HepG2 (cell line): ENCODE measurements at regions not wholly inside any gene's neighbourhood (a gene's known extent, or its start where the extent isn't known, plus 50 kb on each side); places are given as distances from the start of the nearest gene placed in this dataset.
A peak's percentile ranks its signal among the peaks of the same experiment; 100 is the strongest.

Source experiments
- ATAC-seq: fragments of 200-7000 bp; cut with Tn5 transposase; 3 replicates; pipeline ENCODE4 v1.9.1; 2020; ENCODE audit warnings: mild to moderate bottlenecking, moderate library complexity
- BruUV-seq: library from RNA; stranded (reverse); fragments of 400-500 nt; replicated peaks from 2 replicates; lab custom pipeline; 2021; lab: Mats Ljungman, UMichigan
- CTCF ChIA-PET: fragments of 300-600 bp; formaldehyde crosslinking; extraction: SDS; loops from one replicate; lab custom pipeline; 2021; ENCODE audit warnings: low total read pairs, inconsistent platforms, low intra/inter-chr PET ratio; lab: Yijun Ruan, JAX
- POLR2A ChIA-PET: fragments of 350-600 bp; sonication (Branson Sonifier 250); formaldehyde crosslinking; loops from one replicate; lab custom pipeline; 2020; ENCODE audit warnings: antibody characterized with exemption, inconsistent platforms; lab: Yijun Ruan, JAX
- DNase-seq: peaks from one replicate; pipeline ENCODE4 v3.0.0-alpha.2; 2015; ENCODE audit warnings: low spot score
- FAIRE-seq: peaks from 3 replicates; lab custom pipeline; 2011; peaks lifted over from hg19 to GRCh38; lab: Jason Lieb, UNC
- H2AFZ ChIP-seq: one replicate; pipeline ENCODE4 v1.6.1; 2011; ENCODE audit warnings: low read length, inconsistent platforms
- H3K27ac ChIP-seq: fragments of 300-600 bp; 3 replicates; pipeline ENCODE4 v1.8.0; 2011; ENCODE audit warnings: mixed run types, mild to moderate bottlenecking, mixed read lengths, low read length, inconsistent platforms; ENCODE audit not compliant: insufficient read depth; ENCODE audit errors: extremely low read length
- H3K27me3 ChIP-seq, 2 experiments: fragments of 200-600 bp in 1 of 2; 2 replicates in 1 of 2; 3 replicates in 1 of 2; pipeline versions ENCODE4 v1.6.0 to v1.8.0; 2011; ENCODE audit warnings: low read length in 2 of 2, mild to moderate bottlenecking in 2 of 2, moderate library complexity in 2 of 2, inconsistent platforms in 1 of 2; ENCODE audit not compliant: insufficient read depth in 2 of 2, control insufficient read depth in 1 of 2
- H3K36me3 ChIP-seq, 2 experiments: fragments of 200-600 bp in 1 of 2; replicated peaks in 1 of 2; 2 replicates in 1 of 2; 3 replicates in 1 of 2; pipeline versions ENCODE4 v1.5.1 to v1.8.0; 2011; ENCODE audit warnings: low read length in 2 of 2, inconsistent platforms in 1 of 2; ENCODE audit not compliant: insufficient read depth in 2 of 2, control insufficient read depth in 1 of 2
- H3K4me1 ChIP-seq: 2 replicates; pipeline ENCODE4 v1.5.1; 2012; ENCODE audit warnings: low read length, inconsistent platforms; ENCODE audit not compliant: insufficient read depth
- H3K4me2 ChIP-seq: 2 replicates; pipeline ENCODE4 v1.6.0; 2011; ENCODE audit warnings: low read depth, low read length, inconsistent platforms
- H3K4me3 ChIP-seq, 3 experiments: fragments of 200-600 bp in 1 of 3; sonication (generic), shearing (Covaris generic) in 1 of 3; replicated peaks in 1 of 3; 2 replicates each; pipeline ENCODE4 v1.5.1; 2011 to 2016; ENCODE audit warnings: low read length in 3 of 3, inconsistent platforms in 2 of 3, low read depth in 2 of 3, mild to moderate bottlenecking in 2 of 3, control low read depth in 1 of 3, mixed read lengths in 1 of 3; ENCODE audit not compliant: insufficient read depth in 1 of 3
- H3K79me2 ChIP-seq: one replicate; pipeline ENCODE4 v1.6.1; 2011; ENCODE audit warnings: low read length, inconsistent platforms; ENCODE audit not compliant: insufficient read depth
- H3K9ac ChIP-seq: 2 replicates; pipeline ENCODE4 v1.6.0; 2011; ENCODE audit warnings: mild to moderate bottlenecking, low read depth, low read length, inconsistent platforms; ENCODE audit not compliant: insufficient read depth
- H3K9me3 ChIP-seq: 2 replicates; pipeline ENCODE4 v1.5.1; 2012; ENCODE audit warnings: mild to moderate bottlenecking, low read length
- H4K20me1 ChIP-seq: 2 replicates; pipeline ENCODE4 v1.6.0; 2011; ENCODE audit warnings: inconsistent platforms, mild to moderate bottlenecking, low read length, moderate library complexity; ENCODE audit not compliant: insufficient read depth
- FLYWCH1 ChIP-seq: sonication (generic); formaldehyde crosslinking; IDR thresholded peaks from 2 replicates; pipeline ENCODE4 v1.8.1; 2023; ENCODE audit warnings: mild to moderate bottlenecking, missing genetic modification reagents
- HNRNPK ChIP-seq: fragments of 200-400 bp; formaldehyde crosslinking; IDR thresholded peaks from 2 replicates; pipeline ENCODE4 v1.6.1; 2018; ENCODE audit warnings: low read length, low read depth, moderate library complexity, mild to moderate bottlenecking; ENCODE audit not compliant: poor library complexity, severe bottlenecking
- TBP ChIP-seq: sonication (generic); formaldehyde crosslinking; IDR thresholded peaks from 2 replicates; pipeline ENCODE4 v1.5.0; 2020; ENCODE audit warnings: missing genetic modification reagents
- ZFP62 ChIP-seq: sonication (generic); formaldehyde crosslinking; IDR thresholded peaks from 2 replicates; pipeline ENCODE4 v1.4.0; 2020; ENCODE audit warnings: missing genetic modification reagents
- ZNF713 ChIP-seq: sonication (generic); formaldehyde crosslinking; IDR thresholded peaks from 2 replicates; pipeline ENCODE4 v1.4.0; 2020; ENCODE audit warnings: mild to moderate bottlenecking, missing genetic modification reagents
- ZNF761 ChIP-seq: sonication (generic); formaldehyde crosslinking; conservative IDR thresholded peaks from 2 replicates; pipeline ENCODE4 v1.4.0; 2020; ENCODE audit warnings: mild to moderate bottlenecking, missing genetic modification reagents
- ZNF816 ChIP-seq: sonication (generic); formaldehyde crosslinking; IDR thresholded peaks from 2 replicates; pipeline ENCODE4 v1.8.0; 2022; ENCODE audit warnings: missing genetic modification reagents, mild to moderate bottlenecking, borderline replicate concordance
- WGBS: methylation state at CpG from one replicate; pipeline ENCODE4 v1.1.6; 2017; ENCODE audit warnings: low lambda C conversion rate; 5-methylcytosine and 5-hydroxymethylcytosine counted together
- in situ Hi-C: cut with HindIII; loops from 2 replicates; pipeline ENCODE4 v1.10.0; 2017; ENCODE audit warnings: low pct_unique_long_range_greater_than_20kb; ENCODE audit not compliant: extremely low pct_ligation_motif_present
- intact Hi-C: fragments of 100-400 bp; cut with micrococcal nuclease; formaldehyde crosslinking; loops from one replicate; pipeline ENCODE4 v1.10.0; 2022; ENCODE audit not compliant: unreplicated experiment
- TF ChIP-seq, protein P1 (sequence below): sonication (generic); formaldehyde crosslinking; IDR thresholded peaks from 2 replicates; pipeline ENCODE4 v1.5.0; 2020; ENCODE audit warnings: missing genetic modification reagents, mild to moderate bottlenecking, borderline replicate concordance
- TF ChIP-seq, protein P2 (sequence below): sonication (generic); formaldehyde crosslinking; IDR thresholded peaks from 2 replicates; pipeline ENCODE4 v1.4.0; 2020; ENCODE audit warnings: mild to moderate bottlenecking, missing genetic modification reagents

DNA sequence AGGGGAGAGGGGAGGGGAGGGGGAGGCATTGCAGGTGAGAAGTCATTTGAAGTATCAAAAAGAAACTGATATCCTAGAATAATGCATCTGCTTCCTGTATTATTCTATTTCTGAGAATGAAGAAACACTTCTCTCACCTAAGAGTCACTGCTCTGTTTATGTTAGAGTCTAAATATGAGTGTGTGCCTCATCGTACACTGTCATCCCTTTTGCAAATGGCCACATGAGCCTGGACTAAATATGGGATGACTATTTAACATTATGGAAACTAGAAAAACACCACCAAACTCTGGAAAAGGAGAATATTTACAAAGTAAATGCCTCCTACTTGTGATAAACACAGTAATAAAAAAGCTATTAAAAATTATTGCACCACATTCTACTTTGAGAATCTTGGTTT, 146.4 kb upstream of the NOCT start:
- 0% methylated on average over 1 of the region's 1 CpG for WGBS
- Histone ChIP-seq H3K36me3 (no peaks in the 10 kb centered on the region), H3K9ac (no peak overlapping the region), H2AFZ (no peak overlapping the region)
- no peak for ATAC-seq
- TF ChIP-seq, protein P1, sequence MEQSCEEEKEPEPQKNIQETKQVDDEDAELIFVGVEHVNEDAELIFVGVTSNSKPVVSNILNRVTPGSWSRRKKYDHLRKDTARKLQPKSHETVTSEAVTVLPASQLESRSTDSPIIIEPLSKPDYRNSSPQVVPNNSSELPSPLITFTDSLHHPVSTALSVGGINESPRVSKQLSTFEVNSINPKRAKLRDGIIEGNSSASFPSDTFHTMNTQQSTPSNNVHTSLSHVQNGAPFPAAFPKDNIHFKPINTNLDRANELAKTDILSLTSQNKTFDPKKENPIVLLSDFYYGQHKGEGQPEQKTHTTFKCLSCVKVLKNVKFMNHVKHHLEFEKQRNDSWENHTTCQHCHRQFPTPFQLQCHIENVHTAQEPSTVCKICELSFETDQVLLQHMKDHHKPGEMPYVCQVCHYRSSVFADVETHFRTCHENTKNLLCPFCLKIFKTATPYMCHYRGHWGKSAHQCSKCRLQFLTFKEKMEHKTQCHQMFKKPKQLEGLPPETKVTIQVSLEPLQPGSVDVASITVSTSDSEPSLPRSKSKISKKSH (CRISPR knock-in tag), result no peak
- TF ChIP-seq FLYWCH1 (CRISPR knock-in tag), result no peak
- peak; percentile 37 for TF ChIP-seq HNRNPK
- no peak for TF ChIP-seq ZNF713 (CRISPR knock-in tag)
- TF ChIP-seq, all 625 proteins: peak for 1
- no peak overlapping the region for H3K4me2 ChIP-seq
- DNase-seq, result no peak
- no peak overlapping the region for H3K4me3 ChIP-seq
- ChIA-PET POLR2A (no interaction called here), CTCF (no interaction called here)
- no peaks in the 10 kb centered on the region for H3K4me1 ChIP-seq
- in situ Hi-C loops (no loop called here), intact Hi-C loops (no loop called here)
- no peaks in the 10 kb centered on the region for H3K9me3 ChIP-seq
- no peak for FAIRE-seq
- no peak overlapping the region for H3K27ac ChIP-seq
- no TSS peak for BruUV-seq
- peaks cover 0 to 12% of the 10 kb centered on the region in 2 experiments; a peak in 2 of 5 replicates for H3K27me3 ChIP-seq
- no peaks in the 10 kb centered on the region for H4K20me1 ChIP-seq
- no peaks in the 10 kb centered on the region for H3K79me2 ChIP-seq

DNA sequence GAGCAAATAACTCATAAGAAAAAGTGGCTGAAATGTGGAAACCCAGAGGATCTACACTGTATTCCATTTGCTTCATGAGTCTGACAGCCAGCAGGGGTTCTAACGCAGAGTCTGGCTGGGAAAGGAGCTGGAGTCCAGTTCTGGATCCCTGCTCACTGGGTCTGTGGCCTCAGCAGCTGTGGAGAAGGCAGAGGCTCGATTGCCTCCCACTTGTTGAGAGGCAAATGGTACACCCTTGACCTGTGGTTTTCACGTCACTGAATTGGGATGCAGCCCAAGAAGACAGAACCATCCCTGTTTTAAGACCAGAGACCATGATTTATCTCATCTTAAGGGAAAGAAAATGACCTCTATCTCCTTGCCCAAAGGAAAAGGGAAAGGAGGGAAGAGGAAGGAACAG, 147.0 kb upstream of the NOCT start:
- no peaks in the 10 kb centered on the region for H3K79me2 ChIP-seq
- H3K36me3 ChIP-seq, result no peaks in the 10 kb centered on the region
- peaks cover 0 to 9% of the 10 kb centered on the region in 2 experiments; a peak in 2 of 5 replicates for H3K27me3 ChIP-seq
- ChIA-PET CTCF (no interaction called here), POLR2A (no interaction called here)
- no peak overlapping the region for H2AFZ ChIP-seq
- intact Hi-C loops, result no loop called here
- no peak overlapping the region for H3K4me3 ChIP-seq
- in situ Hi-C loops, result no loop called here
- DNase-seq, result no peak
- H3K4me2 ChIP-seq, result no peak overlapping the region
- H3K27ac ChIP-seq, result no peak overlapping the region
- no peak overlapping the region for H3K9ac ChIP-seq
- no TSS peak for BruUV-seq
- no peaks in the 10 kb centered on the region for H3K4me1 ChIP-seq
- FAIRE-seq, result no peak
- ATAC-seq, result no peak
- H3K9me3 ChIP-seq, result no peaks in the 10 kb centered on the region
- no peaks in the 10 kb centered on the region for H4K20me1 ChIP-seq
- WGBS, result 0% methylated on average over 3 of the region's 3 CpGs
- no peak for TF ChIP-seq ZFP62 (CRISPR knock-in tag)
- no peak for TF ChIP-seq ZNF761 (CRISPR knock-in tag)
- TF ChIP-seq, protein P2, sequence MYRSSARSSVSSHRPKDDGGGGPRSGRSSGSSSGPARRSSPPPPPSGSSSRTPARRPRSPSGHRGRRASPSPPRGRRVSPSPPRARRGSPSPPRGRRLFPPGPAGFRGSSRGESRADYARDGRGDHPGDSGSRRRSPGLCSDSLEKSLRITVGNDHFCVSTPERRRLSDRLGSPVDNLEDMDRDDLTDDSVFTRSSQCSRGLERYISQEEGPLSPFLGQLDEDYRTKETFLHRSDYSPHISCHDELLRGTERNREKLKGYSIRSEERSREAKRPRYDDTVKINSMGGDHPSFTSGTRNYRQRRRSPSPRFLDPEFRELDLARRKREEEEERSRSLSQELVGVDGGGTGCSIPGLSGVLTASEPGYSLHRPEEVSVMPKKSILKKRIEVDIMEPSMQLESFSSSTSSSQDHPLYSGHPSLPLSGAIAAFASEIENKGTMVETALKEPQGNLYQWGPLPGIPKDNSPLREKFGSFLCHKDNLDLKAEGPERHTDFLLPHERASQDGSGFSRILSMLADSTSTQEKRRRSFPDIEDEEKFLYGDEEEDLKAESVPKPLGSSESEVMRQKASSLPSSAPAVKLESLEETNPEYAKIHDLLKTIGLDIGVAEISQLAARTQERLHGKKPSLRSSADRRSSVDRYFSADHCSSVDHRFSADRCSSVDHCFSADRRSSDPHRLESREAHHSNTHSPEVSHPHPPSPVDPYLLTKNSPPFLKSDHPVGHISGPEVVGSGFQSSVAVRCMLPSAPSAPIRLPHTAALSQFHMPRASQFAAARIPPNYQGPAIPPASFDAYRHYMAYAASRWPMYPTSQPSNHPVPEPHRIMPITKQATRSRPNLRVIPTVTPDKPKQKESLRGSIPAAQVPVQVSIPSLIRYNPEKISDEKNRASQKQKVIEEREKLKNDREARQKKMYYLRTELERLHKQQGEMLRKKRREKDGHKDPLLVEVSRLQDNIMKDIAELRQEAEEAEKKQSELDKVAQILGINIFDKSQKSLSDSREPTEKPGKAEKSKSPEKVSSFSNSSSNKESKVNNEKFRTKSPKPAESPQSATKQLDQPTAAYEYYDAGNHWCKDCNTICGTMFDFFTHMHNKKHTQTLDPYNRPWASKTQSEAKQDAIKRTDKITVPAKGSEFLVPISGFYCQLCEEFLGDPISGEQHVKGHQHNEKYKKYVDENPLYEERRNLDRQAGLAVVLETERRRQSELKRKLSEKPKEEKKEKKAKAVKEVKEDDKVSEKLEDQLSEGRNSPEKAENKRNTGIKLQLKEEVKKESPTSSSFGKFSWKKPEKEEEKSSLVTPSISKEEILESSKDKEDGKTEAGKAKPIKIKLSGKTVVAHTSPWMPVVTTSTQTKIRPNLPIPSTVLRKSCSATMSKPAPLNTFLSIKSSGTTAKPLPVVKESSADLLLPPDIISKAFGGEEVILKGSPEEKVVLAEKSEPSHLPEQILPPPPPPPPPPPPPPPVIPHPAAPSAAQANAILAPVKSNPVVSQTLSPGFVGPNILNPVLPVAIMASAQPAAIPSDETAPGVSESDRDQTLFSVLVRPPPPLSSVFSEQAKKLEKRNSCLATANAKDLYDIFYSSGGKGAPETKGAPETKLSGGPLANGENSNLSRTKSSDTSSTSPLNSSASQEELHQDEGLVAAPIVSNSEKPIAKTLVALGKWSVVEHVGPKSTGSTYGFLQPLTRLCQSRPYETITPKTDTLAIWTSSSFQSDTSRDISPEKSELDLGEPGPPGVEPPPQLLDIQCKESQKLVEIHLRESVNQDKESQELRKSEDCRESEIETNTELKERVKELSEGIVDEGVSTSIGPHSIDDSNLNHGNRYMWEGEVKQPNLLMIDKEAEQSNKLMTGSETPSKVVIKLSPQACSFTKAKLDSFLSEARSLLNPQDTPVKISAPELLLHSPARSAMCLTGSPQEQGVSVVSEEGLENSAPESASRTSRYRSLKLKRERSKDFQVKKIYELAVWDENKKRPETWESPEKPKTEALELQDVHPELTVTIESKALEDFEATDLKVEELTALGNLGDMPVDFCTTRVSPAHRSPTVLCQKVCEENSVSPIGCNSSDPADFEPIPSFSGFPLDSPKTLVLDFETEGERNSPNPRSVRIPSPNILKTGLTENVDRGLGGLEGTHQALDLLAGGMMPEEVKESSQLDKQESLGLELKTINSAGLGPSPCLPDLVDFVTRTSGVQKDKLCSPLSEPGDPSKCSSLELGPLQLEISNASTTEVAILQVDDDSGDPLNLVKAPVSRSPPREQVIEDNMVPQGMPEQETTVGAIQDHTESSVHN (CRISPR knock-in tag), result no peak
- no peak for TF ChIP-seq ZNF816 (CRISPR knock-in tag)
- TF ChIP-seq TBP (CRISPR knock-in tag), result no peak
